ENCODE measurements at regions not wholly inside any gene's neighbourhood (a gene's known extent, or its start where the extent isn't known, plus 50 kb on each side); places are given as distances from the start of the nearest gene placed in this dataset.

GRCh38 chr2:234157817-234158588 lies 107.5 kb downstream of the SPP2 start:
- no peak for TF ChIP-seq CTCF (IDR thresholded peaks at IDR 0.05; ENCODE audit: poor library complexity, severe bottlenecking)
- TF ChIP-seq POLR2AphosphoS5 (IDR thresholded peaks at IDR 0.05) = no peak
- TF ChIP-seq MXI1 (conservative IDR thresholded peaks at IDR 0.05; ENCODE audit: poor library complexity, severe bottlenecking) = no peak
- no peak for TF ChIP-seq EZH2 (IDR thresholded peaks at IDR 0.05; ENCODE audit: borderline replicate concordance, insufficient read depth, low read length, poor library complexity, severe bottlenecking)
- TF ChIP-seq TAF1 (IDR thresholded peaks at IDR 0.05; ENCODE audit: low read depth) = no peak
- TF ChIP-seq EP300 (conservative IDR thresholded peaks at IDR 0.05; ENCODE audit: poor library complexity, severe bottlenecking) = no peak
- no peak for TF ChIP-seq SMC3 (conservative IDR thresholded peaks at IDR 0.05; ENCODE audit: poor library complexity)
